H1 (cell line): ENCODE measurements at regions not wholly inside any gene's neighbourhood (a gene's known extent, or its start where the extent isn't known, plus 50 kb on each side); places are given as distances from the start of the nearest gene placed in this dataset.

ENCODE experiments used
- CTCF ChIA-PET: fragments of 300-600 bp; sonication (Branson Sonifier 250); formaldehyde crosslinking; loops from one replicate; lab custom pipeline; 2021; ENCODE audit not compliant: partially characterized antibody; lab: Charles Lee
- POLR2A ChIA-PET: fragments of 300-600 bp; sonication (Branson Sonifier 250); formaldehyde crosslinking; loops from one replicate; lab custom pipeline; 2021; ENCODE audit warnings: inconsistent platforms; ENCODE audit not compliant: partially characterized antibody; lab: Charles Lee
- DNase-seq, 2 experiments: peaks; one replicate each; pipeline versions ENCODE4 v3.0.0 to v3.0.0-alpha.2; 2010 to 2022; ENCODE audit warnings: low spot score in 2 of 2, low read depth in 1 of 2, mixed read lengths in 1 of 2
- FAIRE-seq: peaks from 2 replicates; lab custom pipeline; 2011; peaks lifted over from hg19 to GRCh38; lab: Jason Lieb, UNC
- H2AFZ ChIP-seq: 2 replicates; pipeline ENCODE4 v1.8.1; 2012; ENCODE audit warnings: low read length, inconsistent platforms
- H2AK5ac ChIP-seq: 2 replicates; pipeline ENCODE4 v1.6.1; 2013; ENCODE audit warnings: low read depth, low read length
- H2BK120ac ChIP-seq: replicated peaks from 2 replicates; pipeline ENCODE3; 2013; ENCODE audit warnings: low read depth, low read length, inconsistent platforms
- H2BK12ac ChIP-seq: 2 replicates; pipeline ENCODE4 v1.6.1; 2013; ENCODE audit warnings: low read depth, low read length
- H2BK15ac ChIP-seq: 2 replicates; pipeline ENCODE4 v1.6.1; 2013; ENCODE audit warnings: low read length
- H2BK20ac ChIP-seq: 2 replicates; pipeline ENCODE4 v1.6.1; 2013; ENCODE audit warnings: low read length
- H2BK5ac ChIP-seq: 2 replicates; pipeline ENCODE4 v1.6.1; 2013; ENCODE audit warnings: low read depth, low read length
- H3K14ac ChIP-seq: 2 replicates; pipeline ENCODE4 v1.6.1; 2013; ENCODE audit warnings: inconsistent platforms; ENCODE audit not compliant: insufficient read length
- H3K18ac ChIP-seq: 2 replicates; pipeline ENCODE4 v1.6.1; 2013; ENCODE audit warnings: low read length; ENCODE audit errors: extremely low read depth
- H3K23ac ChIP-seq: 2 replicates; pipeline ENCODE4 v1.6.1; 2013; ENCODE audit warnings: inconsistent platforms; ENCODE audit not compliant: insufficient read length
- H3K23me2 ChIP-seq: 2 replicates; pipeline ENCODE4 v1.6.1; 2013; ENCODE audit warnings: low read depth, low read length
- H3K27ac ChIP-seq: 2 replicates; pipeline ENCODE4 v1.6.1; 2011; ENCODE audit warnings: low read depth, low read length, inconsistent platforms
- H3K27me3 ChIP-seq, 4 experiments: replicated peaks in 1 of 4; 1 replicate in 1 of 4; 2 replicates in 3 of 4; pipeline versions ENCODE4 v1.6.1 to v1.8.1; 2011 to 2013; ENCODE audit warnings: low read length in 3 of 4, mild to moderate bottlenecking in 3 of 4, inconsistent platforms in 2 of 4, mixed read lengths in 2 of 4, moderate library complexity in 1 of 4; ENCODE audit not compliant: control insufficient read depth in 3 of 4, insufficient read depth in 3 of 4; ENCODE audit errors: extremely low read depth in 1 of 4
- H3K36me3 ChIP-seq, 4 experiments: 2 replicates each; pipeline versions ENCODE4 v1.6.1 to v1.8.1; 2011 to 2013; ENCODE audit warnings: mild to moderate bottlenecking in 4 of 4, low read length in 3 of 4, moderate library complexity in 2 of 4, control low read depth in 1 of 4, inconsistent platforms in 1 of 4; ENCODE audit not compliant: insufficient read depth in 4 of 4, control insufficient read depth in 2 of 4
- H3K4ac ChIP-seq: replicated peaks from 2 replicates; pipeline ENCODE3; 2013; ENCODE audit warnings: low read length, low read depth, mixed read lengths, inconsistent platforms; ENCODE audit not compliant: insufficient read length
- H3K4me1 ChIP-seq, 4 experiments: replicated peaks in 1 of 4; 1 replicate in 1 of 4; 2 replicates in 3 of 4; pipeline versions ENCODE4 v1.6.1 to v1.8.1; 2011 to 2013; ENCODE audit warnings: low read length in 3 of 4, inconsistent platforms in 2 of 4, mixed read lengths in 1 of 4; ENCODE audit not compliant: insufficient read depth in 4 of 4, control insufficient read depth in 3 of 4
- H3K4me2 ChIP-seq, 2 experiments: 2 replicates each; pipeline versions ENCODE4 v1.6.1 to v1.8.1; 2011 to 2013; ENCODE audit warnings: low read depth in 2 of 2, low read length in 2 of 2, control low read depth in 1 of 2, inconsistent platforms in 1 of 2, mild to moderate bottlenecking in 1 of 2; ENCODE audit not compliant: insufficient read depth in 1 of 2
- H3K4me3 ChIP-seq, 4 experiments: fragments of 200-600, 300-600 bp in 1 of 4; sonication (generic), shearing (Covaris generic), sonication (Bioruptor Twin) in 1 of 4; 2 replicates each; pipeline versions ENCODE4 v1.5.1 to v1.8.1; 2011 to 2016; ENCODE audit warnings: low read length in 4 of 4, low read depth in 3 of 4, control low read depth in 2 of 4, inconsistent platforms in 2 of 4, mild to moderate bottlenecking in 2 of 4, mixed read lengths in 1 of 4, moderate library complexity in 1 of 4; ENCODE audit not compliant: insufficient read depth in 2 of 4; ENCODE audit errors: extremely low read depth in 1 of 4
- H3K56ac ChIP-seq: replicated peaks from 2 replicates; pipeline ENCODE3; 2013; ENCODE audit warnings: low read depth, mild to moderate bottlenecking, mixed read lengths, low read length, inconsistent platforms; ENCODE audit not compliant: insufficient read length
- H3K79me1 ChIP-seq: 2 replicates; pipeline ENCODE4 v1.6.1; 2013; ENCODE audit warnings: low read depth, low read length, control low read depth
- H3K79me2 ChIP-seq, 2 experiments: 2 replicates each; pipeline versions ENCODE4 v1.6.1 to v1.8.1; 2012 to 2013; ENCODE audit warnings: low read length in 2 of 2, mild to moderate bottlenecking in 2 of 2, inconsistent platforms in 1 of 2; ENCODE audit not compliant: insufficient read depth in 2 of 2, control insufficient read depth in 1 of 2
- H3K9ac ChIP-seq, 4 experiments: replicated peaks in 1 of 4; 1 replicate in 1 of 4; 2 replicates in 3 of 4; pipeline versions ENCODE4 v1.6.1 to v1.8.1; 2011 to 2013; ENCODE audit warnings: low read depth in 3 of 4, low read length in 3 of 4, control low read depth in 2 of 4, mild to moderate bottlenecking in 2 of 4, moderate library complexity in 2 of 4, inconsistent platforms in 1 of 4; ENCODE audit errors: extremely low read depth in 1 of 4
- H3K9me3 ChIP-seq, 2 experiments: 2 replicates each; pipeline versions ENCODE4 v1.6.1 to v1.8.1; 2012 to 2013; ENCODE audit warnings: mild to moderate bottlenecking in 2 of 2, moderate library complexity in 2 of 2, control low read depth in 1 of 2, inconsistent platforms in 1 of 2, low read depth in 1 of 2, low read length in 1 of 2, mixed read lengths in 1 of 2; ENCODE audit not compliant: insufficient read depth in 2 of 2
- H4K20me1 ChIP-seq, 2 experiments: replicated peaks in 1 of 2; 2 replicates each; pipeline versions ENCODE3 to v1.8.1; 2011 to 2013; ENCODE audit warnings: inconsistent platforms in 2 of 2, low read length in 2 of 2, mild to moderate bottlenecking in 1 of 2; ENCODE audit not compliant: insufficient read depth in 2 of 2, control insufficient read depth in 1 of 2
- H4K5ac ChIP-seq: 2 replicates; pipeline ENCODE4 v1.6.1; 2013; ENCODE audit warnings: low read length, low read depth, mixed read lengths, inconsistent platforms; ENCODE audit not compliant: insufficient read length
- H4K8ac ChIP-seq: 2 replicates; pipeline ENCODE4 v1.8.0; 2013; ENCODE audit warnings: mild to moderate bottlenecking, moderate library complexity, low read length, inconsistent platforms; ENCODE audit not compliant: insufficient read depth; ENCODE audit errors: extremely low read depth
- H4K91ac ChIP-seq: replicated peaks from 2 replicates; pipeline ENCODE3; 2013; ENCODE audit warnings: low read length, mixed read lengths, inconsistent platforms; ENCODE audit not compliant: insufficient read length
- WGBS, 2 experiments: shearing (Covaris generic) in 1 of 2; methylation state at CpG; one replicate each; pipeline versions ENCODE4 v1.1.6 to v1.1.7; 2013 to 2015; ENCODE audit warnings: low lambda C conversion rate in 2 of 2, mixed read lengths in 2 of 2, inconsistent platforms in 1 of 2, low coverage in 1 of 2, missing lambda C conversion rate in 1 of 2; ENCODE audit not compliant: insufficient replicate concordance in 2 of 2, insufficient coverage in 1 of 2, insufficient read length in 1 of 2; ENCODE audit errors: extremely low coverage in 1 of 2, missing lambda C conversion rate in 1 of 2; 5-methylcytosine and 5-hydroxymethylcytosine counted together

DNA sequence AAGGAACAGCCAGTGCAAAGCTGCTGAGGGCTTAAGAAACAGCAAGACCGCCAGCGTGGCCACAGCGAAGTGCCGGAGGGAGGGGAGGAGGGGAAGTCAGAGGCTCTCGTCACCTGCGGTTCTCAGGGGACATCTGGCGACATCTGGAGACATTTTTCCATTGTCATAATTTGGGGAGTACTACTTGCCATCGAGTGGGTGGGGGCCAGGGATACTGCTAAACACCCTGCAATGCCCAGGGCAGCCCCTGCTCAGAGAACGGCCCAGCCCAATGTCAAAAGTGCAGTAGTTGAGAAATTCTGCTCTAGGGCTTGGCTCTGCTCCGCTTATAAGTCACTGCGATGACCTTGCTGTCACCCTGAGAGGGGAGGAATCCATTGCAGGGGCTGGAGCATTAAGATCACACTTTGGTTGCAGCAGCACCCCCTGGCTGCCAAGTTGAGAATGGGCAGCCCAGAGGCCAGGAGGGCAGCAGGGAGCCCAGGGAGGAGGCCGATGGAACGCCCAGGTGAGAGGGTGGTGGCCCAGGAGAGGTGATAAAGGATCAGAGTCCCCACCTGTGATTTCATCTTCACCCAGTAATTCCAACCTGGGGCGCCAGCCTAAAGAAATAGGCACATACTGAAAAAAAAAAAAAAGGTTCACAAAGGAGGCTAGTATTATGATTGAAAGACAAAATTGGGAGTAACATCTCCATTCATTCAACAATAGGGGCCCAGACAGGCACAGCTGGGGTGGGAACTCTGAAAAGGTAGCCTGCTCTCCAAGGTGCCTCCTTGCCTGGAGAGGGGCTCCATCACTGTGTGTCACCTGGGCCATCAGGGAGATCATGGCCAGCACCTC is 218.2 kb downstream of the BMP7 start:
- Histone ChIP-seq H3K14ac (no peak overlapping the region), H2AK5ac (no peak overlapping the region), H3K56ac (no peak overlapping the region), H2BK20ac (0 out of 2 replicates have a peak overlapping the region, but pooled peaks have one; percentile 32), H2BK12ac (no peak overlapping the region), H3K36me3 (no peaks in the 10 kb centered on the region), H4K91ac (no peak overlapping the region), H2BK5ac (no peak overlapping the region), H2AFZ (no peak overlapping the region), H4K5ac (no peak overlapping the region), H3K4me3 (no peak overlapping the region), H3K4me1 (peaks cover 0 to 3% (median 1%) of the 10 kb centered on the region in 4 experiments; a peak in 5 of 7 replicates), H3K4ac (no peak overlapping the region), H3K27me3 (no peaks in the 10 kb centered on the region), H2BK15ac (no peak overlapping the region), H4K20me1 (no peaks in the 10 kb centered on the region), H3K27ac (no peak overlapping the region), H3K18ac (no peak overlapping the region), H2BK120ac (no peak overlapping the region), H3K79me1 (no peaks in the 10 kb centered on the region), H3K4me2 (no peak overlapping the region), H4K8ac (no peak overlapping the region), H3K9ac (no peak overlapping the region), H3K9me3 (no peaks in the 10 kb centered on the region), H3K79me2 (no peaks in the 10 kb centered on the region), H3K23ac (no peak overlapping the region), H3K23me2 (no peaks in the 10 kb centered on the region)
- ChIA-PET POLR2A (no interaction called here), CTCF (interaction anchor here (0.5 to 2.5 kb wide), 9 partner anchors 9 to 74 kb away, joined by 3 to 9 read pairs (median 3); no protein-coding TSS in a partner anchor)
- peak in 1 of 2 experiments; percentile 79 for DNase-seq
- FAIRE-seq: no peak
- 92% methylated on average over 11 of the region's 14 CpGs; no CpG with 5 or more reads in 1 of the 2 experiments for WGBS, 2 experiments
